Vagina (tissue), 2 donors: ENCODE measurements at regions not wholly inside any gene's neighbourhood (a gene's known extent, or its start where the extent isn't known, plus 50 kb on each side); places are given as distances from the start of the nearest gene placed in this dataset.

Experiments used
- DNase-seq, 2 donors: peaks; one replicate each; pipeline ENCODE4 v3.0.0-alpha.2; 2017; ENCODE audit errors: extremely low spot score in 2 of 2
- H3K27ac ChIP-seq: fragments of 200-600 bp; sonication (generic); one replicate; pipeline ENCODE4 v1.5.1; 2019
- H3K27me3 ChIP-seq: fragments of 200-600 bp; sonication (generic); one replicate; pipeline ENCODE4 v1.5.1; 2019
- H3K36me3 ChIP-seq, 2 donors: fragments of 200-600 bp; sonication (generic); one replicate each; pipeline ENCODE4 v1.5.1; 2017 to 2019
- H3K4me1 ChIP-seq: fragments of 200-600 bp; sonication (generic); one replicate; pipeline ENCODE4 v1.5.1; 2019
- H3K4me3 ChIP-seq, 2 donors: fragments of 200-600 bp; sonication (generic); 1 replicate in 1 of 2; 2 replicates in 1 of 2; pipeline ENCODE4 v1.5.1; 2016 to 2019
- H3K9me3 ChIP-seq: fragments of 200-600 bp; sonication (generic); one replicate; pipeline ENCODE4 v1.5.1; 2019
- CTCF ChIP-seq, 3 experiments: fragments of 450-650 bp in 2 of 3; fragments of 200-600 bp in 1 of 3; sonication (generic) in 1 of 3; IDR thresholded peaks; one replicate each; pipeline ENCODE4 v1.5.1; 2017 to 2019; ENCODE audit warnings: antibody characterized with exemption in 3 of 3, mild to moderate bottlenecking in 2 of 3, moderate library complexity in 2 of 3
- POLR2A ChIP-seq, 2 donors: fragments of 450-650 bp; IDR thresholded peaks; one replicate each; pipeline ENCODE4 v1.6.1; 2017; ENCODE audit warnings: antibody characterized with exemption in 2 of 2, mild to moderate bottlenecking in 2 of 2, moderate library complexity in 2 of 2
- POLR2AphosphoS5 ChIP-seq, 2 donors: sonication (generic); formaldehyde crosslinking; IDR thresholded peaks; one replicate each; pipeline ENCODE4 v1.9.0; 2017; ENCODE audit warnings: antibody characterized with exemption in 2 of 2, mild to moderate bottlenecking in 2 of 2, low read depth in 1 of 2; ENCODE audit not compliant: insufficient read depth in 1 of 2
- intact Hi-C: fragments of 100-400 bp; cut with DNase I; formaldehyde crosslinking; loops from one replicate; pipeline ENCODE4 v1.15.1; 2023

GRCh38 chr15:67922971-67923945, 83.4 kb upstream of the RNU6-1 start:
- DNase-seq = no peak
- intact Hi-C loops = no loop called here
- Histone ChIP-seq H3K36me3 (no peaks in the 10 kb centered on the region), H3K4me3 (no peak overlapping the region), H3K9me3 (no peaks in the 10 kb centered on the region), H3K27me3 (no peaks in the 10 kb centered on the region), H3K27ac (peak overlapping the region; percentile 72), H3K4me1 (peaks cover 53% of the 10 kb centered on the region)
- no peak for TF ChIP-seq CTCF (IDR thresholded peaks at IDR 0.05)
- no peak for TF ChIP-seq POLR2AphosphoS5 (IDR thresholded peaks at IDR 0.05; ENCODE audit: insufficient read depth in 1 of 2, low read depth in 1 of 2)

- Histone ChIP-seq H3K36me3 (no peaks in the 10 kb centered on the region), H3K4me1 (peaks cover 51% of the 10 kb centered on the region), H3K27ac (peak overlapping the region; percentile 66), H3K4me3 (no peak overlapping the region), H3K27me3 (no peaks in the 10 kb centered on the region), H3K9me3 (no peaks in the 10 kb centered on the region)
- DNase-seq = no peak
- intact Hi-C loops = no loop called here
- TF ChIP-seq POLR2A (IDR thresholded peaks at IDR 0.05) = no peak
- TF ChIP-seq POLR2AphosphoS5 (IDR thresholded peaks at IDR 0.05; ENCODE audit: insufficient read depth in 1 of 2, low read depth in 1 of 2) = no peak
- no peak for TF ChIP-seq CTCF (IDR thresholded peaks at IDR 0.05)
Observed at GRCh38 chr15:67924359-67924974, 84.6 kb upstream of the RNU6-1 start.

GRCh38 chr15:67925182-67925581, 85.3 kb upstream of the RNU6-1 start:
- H3K27me3 ChIP-seq = no peaks in the 10 kb centered on the region
- H3K9me3 ChIP-seq = no peaks in the 10 kb centered on the region
- H3K4me3 ChIP-seq = no peak overlapping the region
- no peak for TF ChIP-seq CTCF (IDR thresholded peaks at IDR 0.05)
- no peak for TF ChIP-seq POLR2A (IDR thresholded peaks at IDR 0.05)
- TF ChIP-seq POLR2AphosphoS5 (IDR thresholded peaks at IDR 0.05; ENCODE audit: insufficient read depth in 1 of 2, low read depth in 1 of 2) = no peak
- intact Hi-C loops = no loop called here
- H3K4me1 ChIP-seq = peaks cover 51% of the 10 kb centered on the region
- H3K27ac ChIP-seq = peak overlapping the region; percentile 66
- no peak for DNase-seq
- H3K36me3 ChIP-seq = no peaks in the 10 kb centered on the region

GRCh38 chr15:67927501-67928168, 87.8 kb upstream of the RNU6-1 start:
- H3K9me3 ChIP-seq = no peaks in the 10 kb centered on the region
- H3K4me3 ChIP-seq = no peak overlapping the region
- TF ChIP-seq POLR2AphosphoS5 (IDR thresholded peaks at IDR 0.05; ENCODE audit: insufficient read depth in 1 of 2, low read depth in 1 of 2) (no peak), POLR2A (IDR thresholded peaks at IDR 0.05) (no peak), CTCF (IDR thresholded peaks at IDR 0.05) (no peak)
- no peaks in the 10 kb centered on the region for H3K27me3 ChIP-seq
- no peak for DNase-seq
- H3K4me1 ChIP-seq = peaks cover 48% of the 10 kb centered on the region
- H3K27ac ChIP-seq = no peak overlapping the region
- intact Hi-C loops = no loop called here
- H3K36me3 ChIP-seq = no peaks in the 10 kb centered on the region
